Mesenchymal stem cell (in vitro differentiated cells and primary cell): ENCODE measurements at regions not wholly inside any gene's neighbourhood (a gene's known extent, or its start where the extent isn't known, plus 50 kb on each side); places are given as distances from the start of the nearest gene placed in this dataset.
A peak's percentile ranks its signal among the peaks of the same experiment; 100 is the strongest.

ENCODE experiments used
- DNase-seq: peaks from one replicate; pipeline ENCODE4 v3.0.0-alpha.2; 2013
- H2AFZ ChIP-seq: one replicate; pipeline ENCODE4 v1.6.1; 2013; ENCODE audit warnings: low read depth, mild to moderate bottlenecking, control low read depth, inconsistent platforms, low read length, moderate library complexity
- H2AK5ac ChIP-seq: 2 replicates; pipeline ENCODE4 v1.6.1; 2013; ENCODE audit warnings: low read length, moderate library complexity, mild to moderate bottlenecking, inconsistent platforms; ENCODE audit not compliant: severe bottlenecking
- H2BK120ac ChIP-seq: one replicate; pipeline ENCODE4 v1.6.1; 2013; ENCODE audit warnings: low read depth, mild to moderate bottlenecking, inconsistent platforms, low read length, moderate library complexity
- H2BK12ac ChIP-seq, 2 experiments: one replicate each; pipeline ENCODE4 v1.6.1; 2013; ENCODE audit warnings: inconsistent platforms in 2 of 2, low read length in 2 of 2, mild to moderate bottlenecking in 2 of 2, moderate library complexity in 2 of 2, control low read depth in 1 of 2
- H2BK15ac ChIP-seq: one replicate; pipeline ENCODE4 v1.6.1; 2013; ENCODE audit warnings: mild to moderate bottlenecking, low read depth, inconsistent platforms; ENCODE audit not compliant: poor library complexity, severe bottlenecking
- H2BK5ac ChIP-seq: 2 replicates; pipeline ENCODE4 v1.6.1; 2013; ENCODE audit warnings: low read depth, mild to moderate bottlenecking, low read length, control low read depth, inconsistent platforms; ENCODE audit not compliant: poor library complexity, severe bottlenecking
- H3K14ac ChIP-seq, 2 experiments: one replicate each; pipeline ENCODE4 v1.6.1; 2013; ENCODE audit warnings: inconsistent platforms in 2 of 2, low read length in 2 of 2, control low read depth in 1 of 2, mild to moderate bottlenecking in 1 of 2, moderate library complexity in 1 of 2
- H3K18ac ChIP-seq, 2 experiments: one replicate each; pipeline ENCODE4 v1.6.1; 2013; ENCODE audit warnings: inconsistent platforms in 2 of 2, low read length in 2 of 2, control low read depth in 1 of 2, low read depth in 1 of 2, mild to moderate bottlenecking in 1 of 2
- H3K23ac ChIP-seq, 2 experiments: one replicate each; pipeline ENCODE4 v1.6.1; 2013; ENCODE audit warnings: inconsistent platforms in 2 of 2, low read length in 2 of 2, mild to moderate bottlenecking in 2 of 2, moderate library complexity in 2 of 2, control low read depth in 1 of 2
- H3K27ac ChIP-seq: 2 replicates; pipeline ENCODE4 v1.5.1; 2013; ENCODE audit warnings: mild to moderate bottlenecking, moderate library complexity, low read length, control low read depth, inconsistent platforms; ENCODE audit not compliant: poor library complexity, severe bottlenecking
- H3K27me3 ChIP-seq, 2 experiments: 2 replicates each; pipeline versions ENCODE4 v1.6.1 to v1.7.0; 2013; ENCODE audit warnings: low read length in 2 of 2, mild to moderate bottlenecking in 2 of 2, moderate library complexity in 2 of 2, control low read depth in 1 of 2, inconsistent platforms in 1 of 2; ENCODE audit not compliant: control insufficient read depth in 1 of 2, insufficient read depth in 1 of 2
- H3K36me3 ChIP-seq, 2 experiments: 2 replicates each; pipeline versions ENCODE4 v1.6.1 to v1.7.0; 2013; ENCODE audit warnings: low read length in 2 of 2, control low read depth in 1 of 2, inconsistent platforms in 1 of 2, low read depth in 1 of 2, mild to moderate bottlenecking in 1 of 2; ENCODE audit not compliant: insufficient read depth in 2 of 2, control insufficient read depth in 1 of 2
- H3K4ac ChIP-seq, 2 experiments: one replicate each; pipeline ENCODE4 v1.6.1; 2013; ENCODE audit warnings: inconsistent platforms in 2 of 2, low read length in 2 of 2, mild to moderate bottlenecking in 2 of 2, moderate library complexity in 2 of 2, control low read depth in 1 of 2, low read depth in 1 of 2
- H3K4me1 ChIP-seq: 2 replicates; pipeline ENCODE4 v1.6.1; 2013; ENCODE audit warnings: low read depth, low read length, control low read depth; ENCODE audit not compliant: control insufficient read depth, insufficient read depth
- H3K4me2 ChIP-seq: 2 replicates; pipeline ENCODE4 v1.6.1; 2013; ENCODE audit warnings: low read length, mild to moderate bottlenecking, inconsistent platforms; ENCODE audit not compliant: poor library complexity, severe bottlenecking
- H3K4me3 ChIP-seq, 2 experiments: 2 replicates each; pipeline versions ENCODE4 v1.5.1 to v1.7.0; 2013; ENCODE audit warnings: low read length in 2 of 2, mild to moderate bottlenecking in 2 of 2, control low read depth in 1 of 2, low read depth in 1 of 2; ENCODE audit not compliant: insufficient read depth in 1 of 2
- H3K79me1 ChIP-seq: replicated peaks from 2 replicates; pipeline ENCODE4 v1.6.1; 2013; ENCODE audit warnings: mild to moderate bottlenecking, control low read depth, low read length, inconsistent platforms; ENCODE audit not compliant: poor library complexity, severe bottlenecking
- H3K9ac ChIP-seq: 2 replicates; pipeline ENCODE4 v1.7.0; 2013; ENCODE audit warnings: mild to moderate bottlenecking, low read length, moderate library complexity
- H3K9me3 ChIP-seq: 2 replicates; pipeline ENCODE4 v1.7.0; 2013; ENCODE audit warnings: mild to moderate bottlenecking, low read length; ENCODE audit not compliant: control insufficient read depth
- H4K8ac ChIP-seq: one replicate; pipeline ENCODE4 v1.6.1; 2013; ENCODE audit warnings: inconsistent platforms, mild to moderate bottlenecking, low read length, moderate library complexity
- H4K91ac ChIP-seq: one replicate; pipeline ENCODE4 v1.6.1; 2013; ENCODE audit warnings: mild to moderate bottlenecking, low read length, inconsistent platforms
- WGBS: methylation state at CpG from one replicate; pipeline ENCODE4 v1.1.7; 2013; ENCODE audit warnings: mixed read lengths; 5-methylcytosine and 5-hydroxymethylcytosine counted together

DNA sequence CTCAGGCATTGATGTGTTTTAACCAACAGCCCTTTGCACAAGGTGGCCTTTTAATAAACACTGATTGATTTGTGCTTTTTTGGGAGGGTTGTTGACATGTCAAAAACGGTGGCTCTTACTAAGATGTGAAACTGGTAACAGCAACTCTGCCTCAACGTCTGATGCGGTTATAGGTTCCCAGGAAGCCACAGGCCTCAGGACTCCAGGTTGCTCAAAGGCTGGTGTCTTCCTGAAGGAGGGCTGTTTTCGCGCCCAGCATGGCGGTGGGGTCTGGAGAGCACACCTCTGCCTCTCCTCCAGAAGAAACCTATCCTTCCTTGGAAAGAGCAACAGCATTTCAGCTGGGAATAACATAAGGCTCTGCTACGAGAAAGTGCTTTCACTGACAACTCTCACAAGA is 187.5 kb downstream of the IRF8 start:
- Histone ChIP-seq H3K14ac (no peak overlapping the region), H4K8ac (no peak overlapping the region), H3K18ac (no peak overlapping the region), H3K79me1 (no peaks in the 10 kb centered on the region), H2AFZ (no peak overlapping the region), H2BK15ac (no peak overlapping the region), H2AK5ac (no peak overlapping the region), H4K91ac (no peak overlapping the region), H3K9me3 (no peaks in the 10 kb centered on the region), H3K4me2 (no peak overlapping the region), H3K36me3 (no peaks in the 10 kb centered on the region), H2BK5ac (no peak overlapping the region), H2BK120ac (no peak overlapping the region), H3K27ac (no peak overlapping the region), H2BK12ac (no peak overlapping the region), H3K9ac (no peak overlapping the region), H3K4ac (no peak overlapping the region), H3K4me1 (no peaks in the 10 kb centered on the region), H3K27me3 (peaks cover 0 to 66% of the 10 kb centered on the region in 2 experiments), H3K4me3 (no peak overlapping the region), H3K23ac (no peak overlapping the region)
- no peak for DNase-seq
- WGBS: 93% methylated on average over 7 of the region's 7 CpGs

DNA sequence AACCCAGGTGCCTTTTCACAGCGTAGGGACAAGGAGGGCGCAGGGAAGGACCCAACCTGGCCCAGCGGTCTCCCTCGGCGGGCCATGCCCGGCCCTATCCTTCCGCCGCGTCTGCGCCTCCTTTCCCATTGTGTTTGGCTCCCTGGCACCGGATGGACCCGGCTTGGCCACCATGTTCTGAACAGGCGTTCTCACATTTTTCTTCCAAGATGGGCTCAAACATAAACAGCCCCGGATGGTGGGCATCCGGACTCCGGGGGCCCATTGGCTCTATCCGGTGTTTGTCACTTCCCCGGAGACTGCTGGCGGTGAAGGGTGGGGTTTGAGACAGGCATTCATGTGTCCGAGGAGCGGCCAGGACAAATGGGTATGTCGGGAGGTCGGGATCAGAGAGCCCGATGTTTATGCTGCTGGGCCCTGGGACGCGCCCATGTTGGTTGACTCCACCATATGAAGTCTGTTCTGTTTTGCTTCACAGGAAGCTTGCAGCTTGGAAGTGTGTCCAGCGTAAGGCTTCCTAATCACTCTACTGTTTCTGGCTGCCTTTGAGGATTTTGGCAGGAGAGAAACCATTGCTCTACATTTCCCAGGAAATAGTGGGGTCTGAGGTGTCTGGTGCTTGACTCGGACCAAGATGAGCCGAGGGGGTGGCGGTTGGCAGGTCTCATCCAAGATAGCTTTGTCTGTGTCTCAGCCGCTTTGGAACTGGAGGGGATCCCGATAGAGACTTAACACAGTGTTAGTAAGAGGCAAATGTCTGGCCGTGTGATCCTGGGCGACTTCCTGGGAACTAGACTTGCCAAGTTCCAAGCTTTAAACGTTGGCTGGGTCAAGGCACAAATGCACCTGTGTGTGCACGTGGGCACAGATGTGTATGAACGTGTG is 188.3 kb downstream of the IRF8 start:
- Histone ChIP-seq H3K79me1 (no peaks in the 10 kb centered on the region), H3K9ac (no peak overlapping the region), H2BK12ac (peak overlapping the region; percentile 24 to 33), H2AK5ac (no peak overlapping the region), H3K4me2 (no peak overlapping the region), H3K14ac (no peak overlapping the region), H2BK15ac (peak overlapping the region; percentile 62), H3K18ac (peak overlapping the region in 1 of 2 experiments; percentile 5), H3K27ac (no peak overlapping the region), H2AFZ (no peak overlapping the region), H3K23ac (no peak overlapping the region), H3K27me3 (peaks cover 0 to 65% of the 10 kb centered on the region in 2 experiments), H4K91ac (peak overlapping the region; percentile 72), H3K4ac (no peak overlapping the region), H3K4me3 (no peak overlapping the region), H2BK120ac (no peak overlapping the region), H4K8ac (no peak overlapping the region), H3K9me3 (no peaks in the 10 kb centered on the region), H3K36me3 (no peaks in the 10 kb centered on the region), H3K4me1 (no peaks in the 10 kb centered on the region), H2BK5ac (no peak overlapping the region)
- WGBS: 94% methylated on average over 37 of the region's 37 CpGs
- no peak for DNase-seq

DNA sequence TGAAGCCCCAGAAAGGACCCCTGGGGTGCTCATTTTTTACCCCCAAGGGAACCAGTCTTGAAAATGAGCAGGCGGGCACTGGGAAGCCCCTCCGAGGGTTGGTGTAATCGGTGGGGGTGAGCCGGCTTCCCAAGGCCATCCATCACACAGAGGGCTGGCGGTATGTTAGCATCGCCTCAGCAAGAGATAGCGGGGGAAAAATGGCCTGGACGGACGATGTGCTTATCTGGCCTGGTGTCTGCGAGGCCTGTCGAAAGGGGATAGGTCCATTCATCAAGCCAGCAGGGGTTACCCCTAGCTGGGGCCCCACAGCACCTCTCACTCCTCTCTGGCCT is 188.9 kb downstream of the IRF8 start:
- Histone ChIP-seq H2BK15ac (no peak overlapping the region), H4K91ac (no peak overlapping the region), H4K8ac (no peak overlapping the region), H3K4me1 (no peaks in the 10 kb centered on the region), H3K9ac (no peak overlapping the region), H2BK12ac (no peak overlapping the region), H2AK5ac (no peak overlapping the region), H2AFZ (no peak overlapping the region), H2BK120ac (no peak overlapping the region), H2BK5ac (no peak overlapping the region), H3K4ac (no peak overlapping the region), H3K79me1 (no peaks in the 10 kb centered on the region), H3K36me3 (no peaks in the 10 kb centered on the region), H3K4me3 (no peak overlapping the region), H3K14ac (no peak overlapping the region), H3K23ac (no peak overlapping the region), H3K27ac (no peak overlapping the region), H3K18ac (no peak overlapping the region), H3K27me3 (peaks cover 0 to 59% of the 10 kb centered on the region in 2 experiments), H3K4me2 (no peak overlapping the region), H3K9me3 (no peaks in the 10 kb centered on the region)
- DNase-seq: no peak
- WGBS: 77% methylated on average over 11 of the region's 11 CpGs

DNA sequence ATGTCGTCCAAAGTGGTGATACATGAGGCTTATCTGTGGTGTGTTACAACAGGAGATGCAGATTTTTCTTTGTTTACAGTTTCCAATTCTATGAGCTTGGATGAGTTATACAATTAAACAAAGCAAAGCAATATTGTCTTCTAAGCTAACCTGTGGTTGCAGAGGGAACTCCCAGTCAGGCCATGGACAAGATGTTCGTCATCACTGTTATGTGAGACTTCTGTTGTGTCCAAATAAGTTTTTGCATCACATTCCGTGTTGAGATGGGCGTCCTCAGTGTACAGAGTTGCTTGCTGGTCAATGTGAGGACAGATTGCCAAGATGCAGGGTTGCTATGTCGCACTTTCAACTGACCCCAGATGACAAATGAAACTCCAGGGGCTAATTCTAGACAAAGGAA is 189.3 kb downstream of the IRF8 start:
- H2BK15ac ChIP-seq: no peak overlapping the region
- H3K4me2 ChIP-seq: no peak overlapping the region
- no peak overlapping the region for H2BK5ac ChIP-seq
- no peaks in the 10 kb centered on the region for H3K36me3 ChIP-seq
- no peak overlapping the region for H3K4me3 ChIP-seq
- H3K79me1 ChIP-seq: no peaks in the 10 kb centered on the region
- no peak overlapping the region for H3K27ac ChIP-seq
- 87% methylated on average over 5 of the region's 5 CpGs for WGBS
- peak overlapping the region; percentile 20 for H4K91ac ChIP-seq
- no peak overlapping the region for H4K8ac ChIP-seq
- no peak overlapping the region for H3K4ac ChIP-seq
- H3K23ac ChIP-seq: no peak overlapping the region
- no peak for DNase-seq
- no peak overlapping the region for H2AFZ ChIP-seq
- H2BK12ac ChIP-seq: no peak overlapping the region
- no peak overlapping the region for H3K18ac ChIP-seq
- peaks cover 0 to 55% of the 10 kb centered on the region in 2 experiments for H3K27me3 ChIP-seq
- H2AK5ac ChIP-seq: no peak overlapping the region
- H3K9ac ChIP-seq: no peak overlapping the region
- no peaks in the 10 kb centered on the region for H3K4me1 ChIP-seq
- H3K14ac ChIP-seq: no peak overlapping the region
- no peak overlapping the region for H2BK120ac ChIP-seq
- no peaks in the 10 kb centered on the region for H3K9me3 ChIP-seq
